COLO668 (cell line): ENCODE measurements at regions not wholly inside any gene's neighbourhood (a gene's known extent, or its start where the extent isn't known, plus 50 kb on each side); places are given as distances from the start of the nearest gene placed in this dataset.

Source experiments
- DNase-seq: peaks from one replicate; lab custom pipeline; 2025; ENCODE audit not compliant: unreplicated experiment; lab: John Stamatoyannopoulos, UW

- DNase-seq = no peak
Observed at GRCh38 chr6:22621701-22622100, 52.3 kb downstream of the HDGFL1 start.

GRCh38 chr6:22622351-22622750, 53.0 kb downstream of the HDGFL1 start:
- no peak for DNase-seq

GRCh38 chr6:22622813-22623212, 53.4 kb downstream of the HDGFL1 start:
- DNase-seq = no peak

GRCh38 chr6:22627644-22628043, 58.3 kb downstream of the HDGFL1 start:
- no peak for DNase-seq

GRCh38 chr6:22631091-22631490, 61.7 kb downstream of the HDGFL1 start:
- no peak for DNase-seq

GRCh38 chr6:22632581-22633145, 63.3 kb downstream of the HDGFL1 start:
- no peak for DNase-seq

- DNase-seq = no peak
Observed at GRCh38 chr6:22636452-22636851, 67.1 kb downstream of the HDGFL1 start.

GRCh38 chr6:22637782-22638181, 68.4 kb downstream of the HDGFL1 start:
- DNase-seq = no peak

GRCh38 chr6:22638320-22638719, 69.0 kb downstream of the HDGFL1 start:
- DNase-seq = no peak

- DNase-seq = no peak
Observed at GRCh38 chr6:22642254-22642653, 72.9 kb downstream of the HDGFL1 start.

GRCh38 chr6:22643780-22644179, 74.4 kb downstream of the HDGFL1 start:
- DNase-seq = no peak

- DNase-seq = no peak
Observed at GRCh38 chr6:22647719-22648118, 78.4 kb downstream of the HDGFL1 start.

- DNase-seq = no peak
Observed at GRCh38 chr6:22651731-22652130, 82.4 kb downstream of the HDGFL1 start.

GRCh38 chr6:22653980-22654610, 84.7 kb downstream of the HDGFL1 start:
- DNase-seq = no peak

GRCh38 chr6:22656706-22657351, 87.5 kb downstream of the HDGFL1 start:
- DNase-seq = no peak

GRCh38 chr6:22657352-22657980, 88.1 kb downstream of the HDGFL1 start:
- no peak for DNase-seq

- DNase-seq = no peak
Observed at GRCh38 chr6:22658183-22658582, 88.8 kb downstream of the HDGFL1 start.

GRCh38 chr6:22658934-22659333, 89.6 kb downstream of the HDGFL1 start:
- DNase-seq = no peak

GRCh38 chr6:22664968-22665367, 95.6 kb downstream of the HDGFL1 start:
- peak; percentile 15 for DNase-seq

GRCh38 chr6:22666021-22666420, 96.7 kb downstream of the HDGFL1 start:
- DNase-seq = no peak

- DNase-seq = no peak
Observed at GRCh38 chr6:22666586-22666985, 97.2 kb downstream of the HDGFL1 start.

- no peak for DNase-seq
Observed at GRCh38 chr6:22667855-22668254, 98.5 kb downstream of the HDGFL1 start.
